ENCODE measurements at regions not wholly inside any gene's neighbourhood (a gene's known extent, or its start where the extent isn't known, plus 50 kb on each side); places are given as distances from the start of the nearest gene placed in this dataset.
A peak's percentile ranks its signal among the peaks of the same experiment; 100 is the strongest.

DNA sequence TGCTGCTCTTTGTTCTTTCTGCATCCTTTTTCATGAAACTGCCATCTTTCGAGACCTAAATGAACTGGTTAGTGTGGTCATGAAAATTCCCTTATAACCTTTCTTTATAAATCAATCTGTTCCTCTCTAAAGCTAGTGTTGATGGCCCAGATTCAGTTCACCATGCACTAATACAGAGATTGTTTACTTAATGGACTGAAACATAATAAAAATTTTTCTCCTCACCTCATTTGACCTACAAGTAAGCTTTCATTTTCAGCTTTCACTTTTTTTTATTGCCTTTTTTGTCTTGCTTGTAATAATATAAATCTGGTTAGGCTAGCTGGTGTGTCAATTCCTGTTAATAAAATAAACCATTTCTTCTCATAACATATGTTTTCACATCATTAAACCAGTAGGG is 183.8 kb downstream of the CCDC59 start:
- no peak for DNase-seq

DNA sequence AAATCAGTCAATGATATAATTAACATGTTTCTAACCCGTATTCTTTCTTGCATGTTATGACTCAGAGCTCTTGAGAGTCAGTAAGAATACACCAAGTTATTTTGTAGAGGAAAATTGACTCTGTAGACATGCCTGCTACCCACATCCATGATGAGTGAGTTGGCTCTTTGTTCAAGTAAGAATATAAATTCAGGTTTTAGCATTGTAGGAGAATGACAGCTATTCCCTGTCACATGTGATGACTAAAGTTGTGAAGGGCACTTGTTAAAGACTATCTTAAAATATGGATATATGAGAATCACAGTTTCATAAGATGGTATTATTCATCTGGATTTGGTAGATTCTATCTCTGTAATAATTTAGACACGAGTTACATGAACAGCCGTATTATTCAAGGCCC is 209.1 kb downstream of the CCDC59 start:
- no peak for DNase-seq

DNA sequence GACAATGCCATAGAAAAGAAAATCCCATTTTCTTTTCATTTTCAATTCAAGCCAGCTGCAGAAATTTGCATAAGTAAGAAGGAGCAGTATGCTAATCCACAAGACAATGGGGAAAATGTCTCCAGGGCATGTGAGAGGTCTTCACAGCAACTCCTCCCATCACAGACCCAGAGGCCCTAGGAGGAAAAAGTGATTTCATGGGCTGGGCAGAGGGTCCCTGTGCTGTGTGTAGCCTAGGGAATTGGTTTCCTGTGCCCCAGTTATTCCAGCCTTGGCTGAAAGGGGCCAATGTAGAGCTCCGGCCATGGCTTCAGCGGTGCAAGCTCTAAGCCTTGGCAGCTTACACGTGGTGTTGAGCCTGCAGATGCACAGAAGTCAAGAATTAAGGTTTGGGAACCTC is 211.4 kb downstream of the CCDC59 start:
- DNase-seq: no peak

DNA sequence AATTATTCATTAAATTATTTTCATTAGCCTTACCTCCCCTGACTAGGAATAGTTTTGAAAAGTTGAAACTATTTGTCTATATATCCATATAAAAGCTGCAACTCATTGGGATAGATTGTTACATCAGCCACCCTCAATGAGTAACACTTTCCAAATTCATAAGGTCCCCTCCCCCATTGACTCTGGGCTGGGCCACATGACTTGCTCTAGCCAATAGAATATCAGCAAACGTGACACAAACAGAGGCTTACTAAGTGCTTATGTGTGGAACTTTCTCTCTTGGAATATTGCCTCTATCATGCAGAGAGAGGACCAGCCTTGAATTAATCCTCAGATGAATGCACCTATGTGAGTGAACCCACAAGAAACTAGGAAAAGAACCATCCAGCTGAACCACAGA is 213.7 kb downstream of the CCDC59 start:
- DNase-seq: no peak

DNA sequence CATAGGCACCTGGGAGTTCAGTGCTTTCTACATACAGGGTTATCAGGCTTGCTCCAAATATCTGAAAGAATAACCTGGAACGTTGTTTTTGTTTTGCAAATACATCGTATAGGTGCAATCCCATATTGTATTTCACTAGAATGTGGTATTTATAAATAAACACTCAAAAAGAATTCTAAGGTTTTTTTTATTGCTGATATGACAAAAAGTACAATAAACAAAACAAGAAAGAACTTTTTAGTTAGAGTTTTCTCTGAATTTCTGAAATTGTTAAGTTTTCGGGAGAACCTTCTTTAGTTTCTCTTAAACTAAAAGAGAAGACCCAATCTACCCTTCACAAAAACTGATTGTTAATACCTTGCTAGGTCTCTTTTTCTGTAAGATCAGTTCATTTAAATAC is 225.8 kb downstream of the CCDC59 start:
- no peak for DNase-seq

DNA sequence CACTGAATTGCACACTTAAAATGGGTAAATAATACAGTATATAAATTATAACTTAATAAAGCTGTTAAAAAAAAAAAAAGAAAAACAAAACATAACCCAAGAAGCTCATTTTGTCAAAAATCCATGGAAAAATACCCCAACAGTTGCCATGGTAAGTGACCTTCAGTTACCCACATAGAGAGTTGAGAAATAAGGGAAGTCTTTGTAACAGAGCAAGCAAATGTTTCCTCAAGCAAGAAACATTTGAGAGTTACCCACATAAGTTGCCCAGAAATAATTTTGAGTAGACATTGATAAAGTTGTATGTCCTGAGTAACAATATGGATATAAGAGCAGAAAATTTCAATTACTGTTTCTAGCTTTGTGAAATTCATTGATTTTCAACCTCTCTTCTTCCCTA is 227.4 kb downstream of the CCDC59 start:
- DNase-seq: no peak

DNA sequence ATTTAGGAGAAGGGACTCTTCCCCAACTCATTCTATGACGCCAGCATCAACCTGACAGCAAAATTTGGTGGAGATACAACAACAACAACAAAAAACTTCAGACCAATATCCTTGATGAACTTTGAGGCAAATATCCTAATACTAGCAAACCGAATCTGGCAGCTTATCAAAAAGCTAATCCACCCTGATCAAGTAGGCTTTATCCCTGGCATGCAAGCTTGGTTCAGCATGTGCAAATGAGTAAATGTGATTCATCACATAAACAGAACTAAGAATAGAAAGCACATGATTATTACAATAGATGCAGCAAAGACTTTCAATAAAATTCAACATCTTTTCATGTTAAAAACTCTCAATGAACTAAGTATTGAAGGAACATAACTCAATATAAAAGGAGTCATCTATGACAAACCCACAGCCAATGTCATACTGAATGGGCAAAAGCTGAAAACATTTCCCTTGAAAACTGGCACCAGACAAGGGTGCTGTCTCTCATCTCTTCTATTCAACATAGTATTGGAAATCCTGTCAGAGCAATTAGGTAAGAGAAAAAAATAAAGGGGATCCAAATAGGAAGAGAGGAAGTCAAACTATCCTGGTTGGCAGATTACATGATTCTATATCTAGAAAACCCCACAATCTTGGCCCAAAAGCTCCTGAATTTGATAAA is 233.3 kb downstream of the CCDC59 start:
- DNase-seq: peak in 1 of 51 donors; percentile 13

DNA sequence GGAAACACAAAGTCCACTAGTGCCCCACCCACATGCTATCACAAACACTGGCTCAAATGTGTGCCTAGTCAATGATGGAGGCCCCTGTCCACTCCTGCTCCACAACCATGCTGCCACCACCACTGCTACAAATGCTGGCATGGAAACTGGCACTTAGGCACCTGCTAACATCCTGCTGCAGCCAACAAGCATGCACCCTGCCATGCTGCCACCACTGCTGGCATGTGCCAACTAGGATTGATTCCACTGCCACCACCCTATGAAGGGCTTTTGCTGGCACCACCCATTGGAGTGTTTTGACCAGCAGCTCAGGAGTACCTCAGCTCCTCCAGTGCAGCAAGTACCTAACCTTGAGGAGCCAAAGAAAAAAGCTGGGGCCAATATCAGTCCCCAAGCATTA is 236.6 kb downstream of the CCDC59 start:
- no peak for DNase-seq

DNA sequence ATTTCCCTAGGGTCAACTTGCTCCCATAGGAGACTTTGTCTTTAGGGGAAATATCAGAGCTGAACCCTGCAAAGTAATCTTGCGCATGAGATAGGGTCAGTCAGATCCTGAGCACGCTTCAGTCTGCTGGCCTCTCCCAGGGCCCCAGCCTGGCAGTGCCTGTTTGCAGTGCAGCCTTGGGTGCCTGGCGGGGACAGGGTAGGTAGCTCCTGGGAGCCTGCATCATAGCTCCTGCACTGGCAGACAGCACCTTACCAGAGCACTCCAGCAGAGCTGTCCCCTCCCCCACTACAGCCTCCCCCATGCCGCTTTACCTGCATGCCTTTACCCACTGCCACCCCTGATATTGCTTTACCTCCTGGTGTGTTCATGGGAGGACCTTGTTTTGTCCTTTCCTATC is 237.3 kb downstream of the CCDC59 start:
- no peak for DNase-seq

DNA sequence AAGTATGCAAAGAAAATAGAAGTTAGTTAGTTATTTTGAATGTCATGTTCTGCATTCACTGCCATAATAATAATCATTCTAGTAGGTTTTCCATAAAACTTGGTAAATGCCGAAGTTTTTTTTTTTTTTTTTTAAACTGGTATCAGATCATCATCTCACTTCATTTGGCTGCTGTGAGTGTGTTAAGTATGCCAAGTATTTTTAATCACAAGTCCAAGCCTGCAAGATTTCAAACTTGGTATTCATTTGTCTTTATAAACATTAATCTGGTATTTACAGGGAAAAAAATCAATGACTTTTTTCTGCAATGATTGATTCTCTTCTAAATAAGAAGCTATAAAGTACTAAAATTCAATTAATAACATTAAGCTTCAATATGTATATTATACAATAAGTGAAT is 248.9 kb downstream of the CCDC59 start:
- DNase-seq: no peak

DNA sequence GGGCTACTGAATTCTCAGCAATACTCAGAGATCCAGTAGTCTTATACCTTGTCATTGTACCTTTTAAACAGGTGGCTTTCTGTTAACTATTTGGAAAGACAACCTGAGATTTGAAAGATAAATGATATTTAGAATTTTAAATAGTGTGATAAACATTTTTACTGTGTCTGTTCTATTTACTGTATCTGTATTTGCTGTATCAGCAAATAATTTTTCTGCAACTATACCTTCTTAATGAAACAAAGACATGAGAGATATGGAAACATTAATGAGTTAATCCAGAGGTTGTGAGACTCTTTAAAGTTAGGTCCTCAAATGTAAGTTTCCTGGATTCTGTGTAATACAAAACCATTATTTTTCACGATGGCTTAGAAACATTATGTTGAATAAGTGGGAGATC is 249.6 kb downstream of the CCDC59 start:
- no peak for DNase-seq

DNA sequence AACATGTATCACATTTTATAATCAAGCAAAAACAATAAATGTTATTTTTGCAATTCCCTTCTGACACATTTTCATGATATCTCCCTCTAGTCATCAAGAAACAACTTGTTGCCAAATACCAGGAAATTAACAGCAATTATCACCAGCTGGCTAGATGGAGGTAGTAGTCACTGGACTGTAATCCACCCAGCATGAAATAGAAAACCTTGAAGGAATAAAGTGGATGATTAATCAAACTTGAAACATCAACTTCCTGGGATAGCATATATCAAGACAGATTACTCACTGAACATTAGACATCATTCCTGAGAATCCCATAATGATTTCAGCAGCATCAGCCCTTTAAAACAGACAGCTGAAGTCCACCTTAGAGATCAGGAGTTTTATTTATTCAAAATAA is 259.0 kb downstream of the CCDC59 start:
- no peak for DNase-seq

DNA sequence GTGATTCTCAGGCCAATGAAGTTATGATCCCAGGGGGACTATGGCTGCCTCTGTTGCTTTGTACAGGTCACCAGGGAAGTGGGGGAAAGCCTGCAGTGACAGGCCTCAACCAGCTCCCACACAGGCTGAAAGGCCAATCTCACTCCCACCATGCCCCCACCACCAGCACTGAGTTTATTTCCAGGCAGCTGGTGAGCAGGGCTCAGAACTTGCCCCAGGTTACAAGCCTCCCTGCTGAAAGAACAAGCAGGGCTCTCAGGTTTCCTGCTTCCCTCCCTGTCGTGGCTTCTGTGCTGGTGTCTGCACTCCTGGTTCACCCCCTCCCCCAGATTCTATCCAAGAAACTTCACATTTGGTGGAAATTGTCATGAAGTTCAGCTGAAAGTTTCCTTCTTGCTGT is 260.3 kb downstream of the CCDC59 start:
- no peak for DNase-seq

DNA sequence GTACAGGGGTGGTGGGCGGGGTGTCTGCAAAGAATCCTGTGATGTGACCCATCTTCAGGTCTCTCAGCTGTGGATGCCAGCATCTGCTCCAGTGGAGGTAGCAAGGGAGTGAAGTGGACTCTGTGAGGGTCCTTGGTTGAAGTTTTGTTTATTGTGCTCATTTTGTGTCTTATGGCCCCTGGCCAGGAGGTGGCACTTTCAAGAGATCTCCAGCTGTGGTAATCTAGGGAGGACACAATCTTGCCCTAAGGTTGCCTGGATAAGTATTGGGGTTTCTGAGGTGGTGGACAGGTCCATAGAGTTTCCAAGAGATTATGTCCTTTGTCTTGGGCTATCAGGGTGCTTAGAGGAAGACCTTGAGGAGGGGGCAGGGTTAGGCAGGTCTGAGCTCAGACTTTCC is 260.7 kb downstream of the CCDC59 start:
- DNase-seq: no peak

DNA sequence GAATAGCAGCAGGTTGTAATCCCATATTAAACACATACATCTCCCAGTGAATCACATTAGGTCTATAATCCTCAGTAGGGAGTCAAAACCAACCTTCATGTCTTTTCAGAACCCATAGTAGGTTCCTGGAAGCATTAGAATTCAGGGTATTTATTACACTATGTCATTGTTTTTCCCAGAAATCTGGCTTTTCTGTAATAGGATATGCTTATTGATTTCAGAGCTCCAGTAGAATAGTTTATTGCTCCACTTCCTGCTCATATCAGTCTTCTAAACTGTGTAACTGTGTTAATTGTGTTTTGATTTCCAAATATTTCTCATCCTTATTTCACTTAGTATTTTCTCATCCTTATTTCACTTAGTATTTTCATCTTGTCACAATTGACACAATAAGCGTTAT is 268.0 kb downstream of the CCDC59 start:
- DNase-seq: no peak

DNA sequence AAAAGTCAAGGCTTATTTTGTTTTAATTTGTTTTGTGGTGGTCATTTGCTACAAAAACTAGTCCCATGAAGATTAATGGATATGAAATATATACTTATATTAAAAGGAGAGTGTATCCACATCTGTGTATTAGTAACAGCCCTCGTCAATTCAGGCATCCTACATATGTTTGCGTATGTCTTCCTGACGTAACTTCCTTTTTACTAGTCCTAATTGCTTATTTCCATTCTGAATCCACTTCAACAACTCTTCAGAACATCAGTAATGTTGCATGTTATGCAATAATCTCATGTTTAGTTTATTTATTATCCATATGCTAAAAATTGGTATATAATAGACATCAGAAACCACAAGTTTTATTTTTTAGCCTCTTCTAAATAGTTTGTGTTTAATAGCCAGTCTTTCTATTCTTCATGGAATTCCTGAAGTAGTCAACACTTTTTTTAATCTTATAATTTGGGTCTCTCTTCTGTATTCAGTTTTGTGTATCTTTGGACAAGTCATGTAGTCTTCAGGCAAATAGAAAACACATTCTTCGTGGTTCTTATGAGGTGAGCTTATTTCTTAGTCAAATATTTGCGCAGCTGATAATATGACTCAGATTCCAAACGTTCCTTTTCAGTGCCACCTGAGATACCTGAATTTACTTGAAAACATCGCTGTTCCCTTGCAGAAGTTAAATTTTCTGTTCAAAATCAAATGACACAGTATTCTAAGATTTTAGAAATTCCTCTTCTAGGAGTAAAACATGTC is 268.6 kb downstream of the CCDC59 start:
- DNase-seq: no peak

DNA sequence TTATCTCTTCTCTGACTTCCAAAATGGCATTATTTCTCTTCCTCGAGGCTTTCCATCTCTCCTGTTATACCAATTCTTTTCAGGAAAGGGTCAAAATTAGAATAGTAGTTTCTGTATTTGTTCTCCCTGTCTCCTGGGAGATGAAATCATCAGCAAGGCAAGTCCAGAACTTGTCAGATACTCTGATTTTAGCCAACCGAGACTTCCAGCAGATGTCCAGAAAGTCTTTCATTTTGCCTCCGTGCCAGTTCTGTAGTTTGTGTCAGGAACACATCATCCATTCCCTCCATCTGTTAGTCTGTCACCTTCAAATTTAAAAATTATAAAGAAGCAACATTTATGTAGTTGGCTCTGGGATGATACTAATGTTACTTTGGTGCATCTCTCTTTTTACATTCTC is 275.7 kb downstream of the CCDC59 start:
- DNase-seq: peak in 1 of 51 donors; percentile 4

DNA sequence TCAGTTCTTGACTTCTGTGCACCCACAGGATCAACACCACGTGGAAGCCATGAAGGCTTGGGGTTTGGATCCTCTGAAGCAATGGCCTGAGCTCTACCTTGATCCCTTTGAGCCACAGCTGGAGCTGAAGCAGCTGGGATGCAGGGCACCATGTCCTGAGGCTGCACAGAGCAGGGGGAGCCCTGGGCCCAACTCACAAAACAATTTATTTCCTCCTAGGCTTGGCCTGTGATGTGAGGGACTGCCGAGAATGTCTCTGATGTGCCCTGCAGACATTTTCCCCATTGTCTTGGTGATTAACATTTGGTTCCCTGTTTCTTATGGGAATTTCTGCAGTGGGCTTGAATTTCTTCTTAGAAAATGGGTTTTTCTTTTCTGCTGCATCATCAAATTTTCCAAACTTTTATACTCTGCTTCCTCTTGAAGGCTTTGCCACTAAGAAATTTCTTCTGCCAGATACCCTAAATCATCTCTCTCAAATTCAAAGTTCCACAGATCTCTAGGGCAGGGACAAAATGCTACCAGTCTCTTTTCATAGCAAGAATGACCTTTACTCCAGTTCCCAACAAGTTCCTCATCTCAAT is 288.2 kb downstream of the CCDC59 start:
- no peak for DNase-seq

DNA sequence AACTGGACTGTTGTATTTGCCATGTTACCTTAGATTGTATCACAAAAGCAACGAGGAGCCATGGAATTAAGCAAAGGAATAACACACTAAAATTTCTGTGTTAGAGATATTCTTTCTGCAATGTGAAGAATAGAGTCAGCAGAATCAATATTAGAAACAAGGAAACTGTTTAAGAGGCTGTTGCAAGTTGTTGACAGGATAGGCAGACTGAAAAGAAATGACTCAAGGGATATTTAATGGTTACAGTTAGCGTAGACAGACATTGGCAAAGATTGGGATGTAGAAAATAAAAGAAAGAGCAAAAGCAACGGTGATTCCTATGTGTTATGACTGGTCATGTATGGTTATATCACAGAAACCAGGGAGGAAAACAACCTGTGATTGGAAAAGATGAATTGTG is 299.0 kb upstream of the PPFIA2 start:
- DNase-seq: no peak

DNA sequence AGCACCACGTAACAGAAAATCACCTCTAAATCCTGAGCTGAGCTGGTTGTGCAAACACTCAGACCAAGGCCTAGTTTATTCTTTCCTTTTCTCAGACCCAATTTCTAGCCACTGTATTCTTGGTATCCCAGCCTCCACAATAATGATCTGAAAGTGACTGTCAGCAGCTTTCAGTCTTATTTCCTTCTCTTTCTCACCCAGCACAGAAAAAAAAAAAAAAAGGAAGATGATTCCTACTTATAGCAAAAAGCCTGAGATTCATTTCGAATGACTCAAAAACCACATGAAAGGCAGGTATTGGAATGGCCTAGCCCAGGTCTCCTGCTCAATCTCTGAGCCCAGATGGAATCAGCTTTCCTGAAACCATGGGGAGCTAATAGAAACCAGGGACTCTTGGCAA is 298.6 kb upstream of the PPFIA2 start:
- DNase-seq: peak in 1 of 51 donors; percentile 8

DNA sequence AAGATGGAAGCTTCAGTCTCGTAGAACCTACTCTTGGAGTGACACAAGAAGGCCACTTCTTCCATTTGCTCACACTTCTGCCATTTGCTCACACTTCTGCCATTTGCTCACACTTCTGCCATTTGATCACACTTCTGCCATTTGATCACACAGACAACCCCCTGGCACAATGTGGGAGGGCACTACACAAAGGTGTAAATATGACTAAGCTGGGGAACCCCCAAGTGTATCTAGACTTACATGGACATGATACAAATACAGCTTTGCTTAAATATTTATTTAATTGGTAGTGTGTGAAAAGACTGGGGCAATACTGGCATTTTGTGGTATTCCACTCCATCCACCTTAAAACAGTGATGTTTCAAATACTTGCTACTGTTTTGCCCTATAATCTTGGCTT is 296.2 kb upstream of the PPFIA2 start:
- DNase-seq: no peak

DNA sequence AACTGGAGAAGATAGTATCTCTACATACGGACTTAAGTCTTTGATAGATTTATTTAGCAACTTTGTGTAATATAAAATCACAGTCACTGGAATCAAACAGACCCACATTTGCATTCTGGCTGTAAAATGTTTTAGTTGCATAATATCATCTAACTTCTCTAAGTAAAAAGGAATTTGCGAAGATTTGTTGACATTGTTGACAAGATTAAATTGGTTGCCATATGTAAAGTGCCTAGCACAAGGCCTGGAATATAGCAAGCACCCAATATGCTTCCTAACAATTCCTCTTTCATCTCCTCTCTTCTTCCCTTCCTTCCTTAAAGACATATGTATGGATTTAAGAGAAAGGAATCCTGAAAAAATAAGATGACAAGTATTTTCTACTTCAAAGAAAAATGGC is 295.4 kb upstream of the PPFIA2 start:
- DNase-seq: no peak

DNA sequence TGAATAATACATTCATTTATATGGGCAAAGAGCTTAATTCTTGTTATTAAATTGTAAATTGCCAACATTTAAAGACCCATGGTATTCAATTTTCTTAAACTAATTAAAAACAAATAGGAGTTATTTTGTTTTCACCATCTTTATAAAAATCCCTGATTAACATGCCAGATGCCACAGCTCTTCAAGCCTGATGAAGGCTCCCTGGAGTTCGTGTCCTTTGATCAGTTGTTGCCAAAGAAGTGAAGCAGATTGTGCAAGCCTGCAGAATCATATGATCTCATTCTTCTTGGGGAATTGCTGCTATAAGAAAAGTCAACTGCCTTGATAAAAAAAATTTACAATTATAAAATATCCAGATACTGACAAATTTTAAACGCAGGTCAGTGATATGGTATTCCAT is 288.3 kb upstream of the PPFIA2 start:
- DNase-seq: no peak

All from hypothalamus (tissue), 51 donors.